ENCODE measurements at regions not wholly inside any gene's neighbourhood (a gene's known extent, or its start where the extent isn't known, plus 50 kb on each side); places are given as distances from the start of the nearest gene placed in this dataset.
A peak's percentile ranks its signal among the peaks of the same experiment; 100 is the strongest.

DNA sequence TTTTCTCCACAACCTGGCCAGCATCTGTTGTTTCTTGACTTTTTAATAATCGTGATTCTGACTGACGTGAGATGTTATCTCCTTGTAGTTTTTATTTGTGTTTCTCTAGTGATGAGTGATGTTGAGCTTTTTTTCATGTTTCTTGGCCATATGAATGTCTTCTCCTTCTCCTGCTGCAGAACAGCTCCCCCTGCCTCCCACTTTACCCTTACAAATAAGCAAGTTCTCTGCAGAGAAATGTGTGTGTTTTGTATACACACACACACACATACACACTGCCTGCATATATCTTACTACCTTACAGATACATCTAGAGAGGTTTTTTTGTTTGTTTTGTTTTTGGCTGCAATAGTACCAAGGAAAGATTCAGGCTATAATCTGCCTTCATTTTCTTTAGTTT is 88.7 kb upstream of the PHF24 start:
- TF ChIP-seq, protein P1, sequence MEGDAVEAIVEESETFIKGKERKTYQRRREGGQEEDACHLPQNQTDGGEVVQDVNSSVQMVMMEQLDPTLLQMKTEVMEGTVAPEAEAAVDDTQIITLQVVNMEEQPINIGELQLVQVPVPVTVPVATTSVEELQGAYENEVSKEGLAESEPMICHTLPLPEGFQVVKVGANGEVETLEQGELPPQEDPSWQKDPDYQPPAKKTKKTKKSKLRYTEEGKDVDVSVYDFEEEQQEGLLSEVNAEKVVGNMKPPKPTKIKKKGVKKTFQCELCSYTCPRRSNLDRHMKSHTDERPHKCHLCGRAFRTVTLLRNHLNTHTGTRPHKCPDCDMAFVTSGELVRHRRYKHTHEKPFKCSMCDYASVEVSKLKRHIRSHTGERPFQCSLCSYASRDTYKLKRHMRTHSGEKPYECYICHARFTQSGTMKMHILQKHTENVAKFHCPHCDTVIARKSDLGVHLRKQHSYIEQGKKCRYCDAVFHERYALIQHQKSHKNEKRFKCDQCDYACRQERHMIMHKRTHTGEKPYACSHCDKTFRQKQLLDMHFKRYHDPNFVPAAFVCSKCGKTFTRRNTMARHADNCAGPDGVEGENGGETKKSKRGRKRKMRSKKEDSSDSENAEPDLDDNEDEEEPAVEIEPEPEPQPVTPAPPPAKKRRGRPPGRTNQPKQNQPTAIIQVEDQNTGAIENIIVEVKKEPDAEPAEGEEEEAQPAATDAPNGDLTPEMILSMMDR (conservative IDR thresholded peaks at IDR 0.05; ENCODE audit: low read depth in 2 of 2) = peak; percentile 66 to 72
- TF ChIP-seq JUNB (IDR thresholded peaks at IDR 0.05; ENCODE audit: unreplicated experiment) = no peak
- TF ChIP-seq EZH2 (IDR thresholded peaks at IDR 0.05; ENCODE audit: low read depth, unreplicated experiment) = no peak
- TF ChIP-seq CREB1 (CRISPR knock-in tag; IDR thresholded peaks at IDR 0.05; ENCODE audit: low read depth) = no peak
- TF ChIP-seq, protein P2, sequence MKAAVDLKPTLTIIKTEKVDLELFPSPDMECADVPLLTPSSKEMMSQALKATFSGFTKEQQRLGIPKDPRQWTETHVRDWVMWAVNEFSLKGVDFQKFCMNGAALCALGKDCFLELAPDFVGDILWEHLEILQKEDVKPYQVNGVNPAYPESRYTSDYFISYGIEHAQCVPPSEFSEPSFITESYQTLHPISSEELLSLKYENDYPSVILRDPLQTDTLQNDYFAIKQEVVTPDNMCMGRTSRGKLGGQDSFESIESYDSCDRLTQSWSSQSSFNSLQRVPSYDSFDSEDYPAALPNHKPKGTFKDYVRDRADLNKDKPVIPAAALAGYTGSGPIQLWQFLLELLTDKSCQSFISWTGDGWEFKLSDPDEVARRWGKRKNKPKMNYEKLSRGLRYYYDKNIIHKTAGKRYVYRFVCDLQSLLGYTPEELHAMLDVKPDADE (IDR thresholded peaks at IDR 0.05) = no peak
- no peak for TF ChIP-seq POLR2AphosphoS5 (IDR thresholded peaks at IDR 0.05; ENCODE audit: low read depth)
- TF ChIP-seq EZH2phosphoT487 (IDR thresholded peaks at IDR 0.05; ENCODE audit: unreplicated experiment) = no peak
- TF ChIP-seq, protein P3, sequence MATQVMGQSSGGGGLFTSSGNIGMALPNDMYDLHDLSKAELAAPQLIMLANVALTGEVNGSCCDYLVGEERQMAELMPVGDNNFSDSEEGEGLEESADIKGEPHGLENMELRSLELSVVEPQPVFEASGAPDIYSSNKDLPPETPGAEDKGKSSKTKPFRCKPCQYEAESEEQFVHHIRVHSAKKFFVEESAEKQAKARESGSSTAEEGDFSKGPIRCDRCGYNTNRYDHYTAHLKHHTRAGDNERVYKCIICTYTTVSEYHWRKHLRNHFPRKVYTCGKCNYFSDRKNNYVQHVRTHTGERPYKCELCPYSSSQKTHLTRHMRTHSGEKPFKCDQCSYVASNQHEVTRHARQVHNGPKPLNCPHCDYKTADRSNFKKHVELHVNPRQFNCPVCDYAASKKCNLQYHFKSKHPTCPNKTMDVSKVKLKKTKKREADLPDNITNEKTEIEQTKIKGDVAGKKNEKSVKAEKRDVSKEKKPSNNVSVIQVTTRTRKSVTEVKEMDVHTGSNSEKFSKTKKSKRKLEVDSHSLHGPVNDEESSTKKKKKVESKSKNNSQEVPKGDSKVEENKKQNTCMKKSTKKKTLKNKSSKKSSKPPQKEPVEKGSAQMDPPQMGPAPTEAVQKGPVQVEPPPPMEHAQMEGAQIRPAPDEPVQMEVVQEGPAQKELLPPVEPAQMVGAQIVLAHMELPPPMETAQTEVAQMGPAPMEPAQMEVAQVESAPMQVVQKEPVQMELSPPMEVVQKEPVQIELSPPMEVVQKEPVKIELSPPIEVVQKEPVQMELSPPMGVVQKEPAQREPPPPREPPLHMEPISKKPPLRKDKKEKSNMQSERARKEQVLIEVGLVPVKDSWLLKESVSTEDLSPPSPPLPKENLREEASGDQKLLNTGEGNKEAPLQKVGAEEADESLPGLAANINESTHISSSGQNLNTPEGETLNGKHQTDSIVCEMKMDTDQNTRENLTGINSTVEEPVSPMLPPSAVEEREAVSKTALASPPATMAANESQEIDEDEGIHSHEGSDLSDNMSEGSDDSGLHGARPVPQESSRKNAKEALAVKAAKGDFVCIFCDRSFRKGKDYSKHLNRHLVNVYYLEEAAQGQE (IDR thresholded peaks at IDR 0.05; ENCODE audit: unreplicated experiment) = no peak
- no peak for TF ChIP-seq ZNF114 (CRISPR knock-in tag; IDR thresholded peaks at IDR 0.05)
- TF ChIP-seq NANOG (IDR thresholded peaks at IDR 0.05; ENCODE audit: borderline replicate concordance) = no peak
- no peak for TF ChIP-seq ZNF331 (CRISPR knock-in tag; IDR thresholded peaks at IDR 0.05; ENCODE audit: low read depth)
